ENCODE measurements at regions not wholly inside any gene's neighbourhood (a gene's known extent, or its start where the extent isn't known, plus 50 kb on each side); places are given as distances from the start of the nearest gene placed in this dataset.

DNA sequence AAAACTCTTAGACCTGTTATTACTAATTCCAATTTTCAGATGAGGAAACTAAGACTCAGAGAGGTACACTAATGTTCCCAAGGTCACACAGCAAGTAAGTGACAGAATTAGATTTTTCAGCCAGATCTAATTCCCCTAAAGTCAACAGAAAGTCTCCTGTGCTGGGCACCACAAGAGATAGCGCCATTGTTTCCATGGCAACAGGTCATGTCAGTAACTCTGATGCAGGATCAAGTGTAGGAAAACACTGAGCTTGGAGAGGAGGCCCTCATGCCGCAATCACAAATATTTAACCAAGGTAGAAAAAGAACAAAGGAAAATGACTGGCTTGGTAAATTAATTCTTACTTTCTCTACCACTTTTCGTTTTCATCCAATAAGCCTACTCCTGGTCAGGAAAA, 166.0 kb upstream of the CDH13 start:
- Mint-ChIP-seq H3K27me3 (ENCODE audit: low read depth) (peaks cover 15% of the 10 kb centered on the region), H3K4me1 (ENCODE audit: low read depth) (no peaks in the 10 kb centered on the region), H3K36me3 (ENCODE audit: insufficient read depth) (no peaks in the 10 kb centered on the region), H3K9me3 (no peaks in the 10 kb centered on the region), H3K4me3 (no peak overlapping the region)
- ATAC-seq = no peak
- no peak for DNase-seq

DNA sequence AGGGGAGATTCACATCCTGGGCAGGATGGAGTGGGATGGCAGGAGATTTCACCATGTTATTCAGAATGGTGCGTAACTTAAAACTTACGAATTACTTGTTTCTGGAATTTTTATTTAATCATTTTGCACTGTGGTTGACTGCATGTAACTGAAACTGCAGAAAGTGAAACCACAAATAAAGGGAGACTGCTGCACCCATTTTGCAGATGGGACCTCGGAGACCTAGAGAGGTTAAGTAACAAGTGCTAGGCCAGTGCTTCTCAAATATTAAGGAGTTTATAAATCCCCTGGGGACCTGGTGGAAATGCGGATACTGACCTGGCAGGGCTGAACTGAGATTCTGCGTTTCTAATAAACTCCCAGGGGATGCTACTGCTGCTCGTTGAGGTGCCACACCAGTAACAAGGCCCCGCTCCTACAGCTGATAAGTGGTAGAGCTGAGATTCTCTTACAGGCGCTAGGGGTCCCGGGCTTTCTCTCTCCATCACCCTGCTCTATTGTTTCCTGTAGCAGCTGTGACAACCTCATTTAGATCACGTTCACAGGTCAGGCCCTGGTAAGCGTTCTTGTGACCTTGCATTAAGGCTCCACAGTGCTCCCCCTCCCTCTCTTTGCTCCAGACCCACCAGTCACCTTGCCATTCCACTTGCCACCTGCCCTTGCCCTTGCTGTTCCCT, 167.1 kb upstream of the CDH13 start:
- no peaks in the 10 kb centered on the region for H3K4me1 Mint-ChIP-seq (ENCODE audit: low read depth)
- no peak for ATAC-seq
- peaks cover 15% of the 10 kb centered on the region for H3K27me3 Mint-ChIP-seq (ENCODE audit: low read depth)

DNA sequence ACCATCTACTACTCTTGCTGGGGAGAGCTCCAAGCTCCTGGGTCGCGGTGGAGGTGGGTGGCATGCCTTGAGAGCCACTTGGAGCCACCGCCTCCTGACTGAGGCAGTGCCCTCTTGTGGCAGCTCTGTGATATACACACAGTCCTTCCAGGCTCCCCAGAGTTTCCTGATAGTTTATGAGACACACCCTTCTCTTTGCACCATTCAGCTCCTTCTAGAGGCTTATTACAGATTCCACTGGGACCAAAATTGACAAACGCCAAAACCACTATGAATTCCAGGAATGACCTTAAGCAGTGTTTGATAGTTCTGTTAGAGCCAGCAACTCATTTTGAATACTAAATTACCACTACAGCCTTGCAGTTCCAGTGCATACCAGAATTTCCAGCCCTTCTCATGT, 170.1 kb upstream of the CDH13 start:
- H3K4me3 Mint-ChIP-seq = no peak overlapping the region
- no peaks in the 10 kb centered on the region for H3K36me3 Mint-ChIP-seq (ENCODE audit: insufficient read depth)
- ATAC-seq = peak in 1 of 2 donors; percentile 41
- DNase-seq = no peak
- no peaks in the 10 kb centered on the region for H3K9me3 Mint-ChIP-seq
- peaks cover 9% of the 10 kb centered on the region for H3K27me3 Mint-ChIP-seq (ENCODE audit: low read depth)
- H3K4me1 Mint-ChIP-seq (ENCODE audit: low read depth) = no peaks in the 10 kb centered on the region

More for the DNA sequence above, 167.1 kb upstream of the CDH13 start:
- H3K4me3 Mint-ChIP-seq = no peak overlapping the region
- H3K9me3 Mint-ChIP-seq = no peaks in the 10 kb centered on the region
- no peak for DNase-seq
- no peaks in the 10 kb centered on the region for H3K36me3 Mint-ChIP-seq (ENCODE audit: insufficient read depth)

GRCh38 chr16:82454566-82454965, 172.2 kb upstream of the CDH13 start:
- ATAC-seq = no peak
- Mint-ChIP-seq H3K36me3 (ENCODE audit: insufficient read depth) (no peaks in the 10 kb centered on the region), H3K4me1 (ENCODE audit: low read depth) (no peaks in the 10 kb centered on the region), H3K9me3 (no peaks in the 10 kb centered on the region), H3K27me3 (ENCODE audit: low read depth) (peaks cover 9% of the 10 kb centered on the region), H3K4me3 (no peak overlapping the region)
- DNase-seq = no peak

- Mint-ChIP-seq H3K4me3 (no peak overlapping the region), H3K36me3 (ENCODE audit: insufficient read depth) (no peaks in the 10 kb centered on the region), H3K9me3 (peaks cover 2% of the 10 kb centered on the region), H3K4me1 (ENCODE audit: low read depth) (no peaks in the 10 kb centered on the region), H3K27me3 (ENCODE audit: low read depth) (peaks cover 9% of the 10 kb centered on the region)
- no peak for DNase-seq
- ATAC-seq = no peak
Observed at GRCh38 chr16:82454152-82454551, 172.6 kb upstream of the CDH13 start.

GRCh38 chr16:82452004-82452756, 174.6 kb upstream of the CDH13 start:
- no peaks in the 10 kb centered on the region for H3K36me3 Mint-ChIP-seq (ENCODE audit: insufficient read depth)
- no peak overlapping the region for H3K4me3 Mint-ChIP-seq
- H3K27me3 Mint-ChIP-seq (ENCODE audit: low read depth) = peaks cover 2% of the 10 kb centered on the region
- ATAC-seq (no peak), DNase-seq (no peak)
- no peaks in the 10 kb centered on the region for H3K4me1 Mint-ChIP-seq (ENCODE audit: low read depth)
- H3K9me3 Mint-ChIP-seq = peaks cover 3% of the 10 kb centered on the region

DNA sequence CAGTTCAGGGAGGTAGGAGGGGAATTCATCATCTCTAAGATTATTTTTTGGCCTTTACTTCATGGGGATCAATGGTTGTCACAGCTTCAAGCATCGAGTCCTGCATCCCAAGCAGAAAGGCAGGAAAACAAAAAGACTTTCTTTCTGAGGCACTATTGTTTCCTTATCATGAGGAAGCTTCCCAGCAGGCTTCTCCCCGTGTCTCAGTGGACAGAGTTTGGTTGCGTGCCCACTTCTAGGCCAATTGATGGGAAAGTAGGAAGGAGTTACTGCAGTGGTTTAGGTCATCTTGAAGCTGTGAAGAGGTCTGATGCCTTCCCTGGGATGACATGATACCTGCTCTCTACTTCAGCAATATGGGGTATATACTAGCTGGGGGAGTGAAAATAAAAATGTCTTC, 175.3 kb upstream of the CDH13 start:
- H3K4me3 Mint-ChIP-seq = no peak overlapping the region
- peaks cover 3% of the 10 kb centered on the region for H3K9me3 Mint-ChIP-seq
- no peaks in the 10 kb centered on the region for H3K4me1 Mint-ChIP-seq (ENCODE audit: low read depth)
- no peaks in the 10 kb centered on the region for H3K36me3 Mint-ChIP-seq (ENCODE audit: insufficient read depth)
- ATAC-seq = no peak
- DNase-seq = no peak
- peaks cover under 1% of the 10 kb centered on the region for H3K27me3 Mint-ChIP-seq (ENCODE audit: low read depth)

GRCh38 chr16:82440336-82440735, 186.4 kb upstream of the CDH13 start:
- no peak for DNase-seq
- H3K9me3 Mint-ChIP-seq = no peaks in the 10 kb centered on the region
- H3K4me3 Mint-ChIP-seq = no peak overlapping the region
- H3K4me1 Mint-ChIP-seq (ENCODE audit: low read depth) = no peaks in the 10 kb centered on the region
- H3K36me3 Mint-ChIP-seq (ENCODE audit: insufficient read depth) = no peaks in the 10 kb centered on the region
- peaks cover 12% of the 10 kb centered on the region for H3K27me3 Mint-ChIP-seq (ENCODE audit: low read depth)
- ATAC-seq = no peak

DNA sequence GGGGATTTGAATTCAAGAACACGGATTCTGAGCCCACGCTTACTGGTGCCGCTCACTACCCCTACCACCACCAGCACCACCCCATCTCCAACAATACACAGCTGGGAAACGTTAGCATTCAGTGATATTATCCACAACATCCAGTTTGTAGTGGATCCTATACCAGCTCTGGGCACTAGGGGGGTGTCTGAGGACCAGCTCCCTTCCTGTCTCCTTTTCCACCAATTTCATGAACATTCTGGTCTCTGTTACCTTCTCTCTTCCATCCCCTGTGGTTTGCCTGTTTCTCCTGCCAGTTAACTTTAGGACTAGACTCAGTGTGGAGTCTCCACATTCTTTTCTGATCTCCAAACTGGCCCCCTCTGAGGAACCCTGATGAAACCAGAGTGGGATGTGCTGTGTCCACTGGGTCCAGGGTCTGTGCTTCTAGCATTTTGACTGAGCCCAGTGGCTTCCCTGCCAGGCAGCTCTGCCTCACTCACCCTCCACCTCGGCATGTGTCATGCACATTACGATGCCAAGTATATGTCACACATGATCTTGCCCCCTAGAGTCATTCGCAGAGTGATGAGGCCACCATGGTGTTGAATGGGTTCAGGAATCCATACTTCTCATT, 187.0 kb upstream of the CDH13 start:
- Mint-ChIP-seq H3K4me1 (ENCODE audit: low read depth) (no peaks in the 10 kb centered on the region), H3K9me3 (no peaks in the 10 kb centered on the region), H3K36me3 (ENCODE audit: insufficient read depth) (no peaks in the 10 kb centered on the region), H3K27me3 (ENCODE audit: low read depth) (peaks cover 12% of the 10 kb centered on the region), H3K4me3 (no peak overlapping the region)
- ATAC-seq = no peak
- DNase-seq = no peak

DNA sequence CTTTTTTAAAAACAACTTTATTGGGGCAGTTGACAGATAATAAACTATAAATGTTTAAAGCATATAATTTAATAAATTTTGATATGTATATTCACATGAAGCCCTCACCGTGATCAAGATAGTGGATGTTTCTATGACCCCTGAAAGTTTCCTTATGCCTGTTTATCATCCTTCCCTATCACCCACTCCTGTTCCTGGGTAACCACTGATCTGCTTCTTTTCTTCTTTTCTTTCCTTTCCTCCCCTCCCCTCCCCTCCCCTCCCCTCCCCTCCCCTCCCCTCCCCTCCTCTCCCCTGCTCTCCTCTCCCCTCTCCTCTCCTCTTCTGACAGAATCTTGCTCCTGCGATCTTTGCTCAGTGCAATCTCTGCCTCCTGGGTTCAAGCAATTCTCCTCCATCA, 193.7 kb upstream of the CDH13 start:
- DNase-seq (no peak), ATAC-seq (no peak)
- H3K4me1 Mint-ChIP-seq (ENCODE audit: low read depth) = no peaks in the 10 kb centered on the region
- H3K4me3 Mint-ChIP-seq = no peak overlapping the region
- no peaks in the 10 kb centered on the region for H3K27me3 Mint-ChIP-seq (ENCODE audit: low read depth)
- no peaks in the 10 kb centered on the region for H3K36me3 Mint-ChIP-seq (ENCODE audit: insufficient read depth)
- H3K9me3 Mint-ChIP-seq = no peaks in the 10 kb centered on the region

DNA sequence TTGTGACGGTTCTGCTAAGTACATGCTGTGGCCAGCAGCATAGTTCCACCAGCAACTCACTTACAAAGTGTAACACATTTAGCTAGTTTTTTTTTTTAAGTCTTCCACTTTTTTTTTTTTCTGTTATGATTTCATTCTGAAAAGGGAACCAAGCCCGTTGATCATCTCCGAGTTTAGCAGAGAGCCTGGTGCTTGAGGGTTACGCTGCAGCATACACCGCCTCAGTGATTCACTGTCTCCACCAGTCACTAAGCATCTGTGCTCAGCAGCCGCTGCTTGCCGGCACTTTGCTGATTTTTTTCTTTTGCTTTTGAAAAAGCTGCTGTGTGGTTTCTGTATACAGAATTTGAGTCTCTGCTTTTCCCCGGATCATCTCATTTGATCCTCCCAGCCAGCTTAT, 194.5 kb upstream of the CDH13 start:
- H3K9me3 Mint-ChIP-seq = no peaks in the 10 kb centered on the region
- ATAC-seq = no peak
- no peaks in the 10 kb centered on the region for H3K4me1 Mint-ChIP-seq (ENCODE audit: low read depth)
- no peak overlapping the region for H3K4me3 Mint-ChIP-seq
- no peaks in the 10 kb centered on the region for H3K27me3 Mint-ChIP-seq (ENCODE audit: low read depth)
- H3K36me3 Mint-ChIP-seq (ENCODE audit: insufficient read depth) = no peaks in the 10 kb centered on the region
- DNase-seq = no peak

DNA sequence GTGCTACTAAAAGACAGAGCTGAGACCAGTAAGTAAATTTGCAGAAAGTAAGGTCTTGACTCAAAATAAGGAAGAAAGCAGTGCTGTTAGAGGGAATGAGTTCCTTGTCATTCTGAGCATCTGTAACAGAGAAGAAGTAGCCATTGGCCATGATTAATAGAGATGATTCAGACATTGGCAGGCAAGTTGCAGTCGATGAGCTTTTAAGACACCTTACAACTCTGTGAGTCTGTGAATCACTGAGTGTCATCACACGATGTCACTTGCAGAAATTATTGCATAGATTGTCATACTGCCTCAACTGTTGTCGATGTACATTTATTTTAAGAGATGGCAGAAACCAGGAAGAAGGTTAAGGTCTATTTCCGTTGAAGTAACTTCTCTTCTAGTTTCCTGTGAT, 201.1 kb upstream of the CDH13 start:
- no peak for DNase-seq
- Mint-ChIP-seq H3K27me3 (ENCODE audit: low read depth) (peaks cover 2% of the 10 kb centered on the region), H3K4me1 (ENCODE audit: low read depth) (no peaks in the 10 kb centered on the region), H3K4me3 (no peak overlapping the region), H3K36me3 (ENCODE audit: insufficient read depth) (no peaks in the 10 kb centered on the region), H3K9me3 (no peaks in the 10 kb centered on the region)
- no peak for ATAC-seq

DNA sequence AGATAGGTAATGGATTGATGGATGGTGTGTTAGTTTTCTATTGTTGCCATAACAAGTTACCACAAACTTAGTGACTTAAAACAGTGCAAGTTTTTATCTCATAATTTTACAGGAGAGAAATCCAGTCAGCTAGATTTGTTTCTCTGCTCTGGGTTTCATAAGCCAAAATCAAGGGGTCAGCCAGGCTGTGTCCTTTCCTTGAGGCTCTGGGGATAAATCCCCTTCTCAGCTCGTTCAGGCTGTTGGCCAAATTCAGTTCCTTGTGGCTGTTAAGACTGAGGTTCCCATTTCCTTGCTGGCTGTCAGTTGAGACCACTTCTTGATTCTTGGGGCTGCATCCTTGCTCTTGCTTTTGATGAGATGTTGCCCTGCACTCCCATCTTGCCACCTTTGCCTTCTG, 204.9 kb upstream of the CDH13 start:
- Mint-ChIP-seq H3K9me3 (no peaks in the 10 kb centered on the region), H3K4me1 (ENCODE audit: low read depth) (no peaks in the 10 kb centered on the region), H3K4me3 (no peak overlapping the region), H3K36me3 (ENCODE audit: insufficient read depth) (no peaks in the 10 kb centered on the region), H3K27me3 (ENCODE audit: low read depth) (peaks cover 2% of the 10 kb centered on the region)
- ATAC-seq (no peak), DNase-seq (no peak)

DNA sequence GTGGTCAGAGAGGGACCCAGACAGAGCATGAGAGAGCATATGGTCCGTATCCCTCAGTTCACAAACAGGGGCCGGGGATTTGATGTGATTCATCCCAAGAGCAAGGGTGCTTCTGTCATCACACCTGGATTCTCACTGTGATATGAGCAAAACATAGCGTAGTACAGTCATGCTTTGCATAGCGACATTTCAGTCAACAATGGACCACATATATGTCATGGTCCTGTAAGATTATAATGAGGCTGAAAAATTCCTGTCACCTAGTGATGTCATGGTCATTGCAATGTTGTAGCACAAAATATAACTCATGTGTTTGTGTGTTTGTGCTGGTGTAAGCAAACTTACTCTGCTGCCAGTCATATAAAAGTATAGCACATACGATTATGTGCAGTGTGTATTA, 207.4 kb upstream of the CDH13 start:
- Mint-ChIP-seq H3K9me3 (no peaks in the 10 kb centered on the region), H3K4me1 (ENCODE audit: low read depth) (no peaks in the 10 kb centered on the region), H3K4me3 (no peak overlapping the region), H3K36me3 (ENCODE audit: insufficient read depth) (no peaks in the 10 kb centered on the region), H3K27me3 (ENCODE audit: low read depth) (no peaks in the 10 kb centered on the region)
- no peak for ATAC-seq
- DNase-seq = no peak

GRCh38 chr16:82414476-82414875, 212.3 kb upstream of the CDH13 start:
- no peaks in the 10 kb centered on the region for H3K9me3 Mint-ChIP-seq
- ATAC-seq (no peak), DNase-seq (no peak)
- H3K36me3 Mint-ChIP-seq (ENCODE audit: insufficient read depth) = no peaks in the 10 kb centered on the region
- no peak overlapping the region for H3K4me3 Mint-ChIP-seq
- H3K4me1 Mint-ChIP-seq (ENCODE audit: low read depth) = no peaks in the 10 kb centered on the region
- H3K27me3 Mint-ChIP-seq (ENCODE audit: low read depth) = no peaks in the 10 kb centered on the region

Data from activated T-cell treated with anti-CD3 and anti-CD28 coated beads, Interleukin-2, amount 50 U/mL, for 4 hours (primary cell).